Cerebellar nuclear complex (tissue), 1 donor: ENCODE measurements at regions not wholly inside any gene's neighbourhood (a gene's known extent, or its start where the extent isn't known, plus 50 kb on each side); places are given as distances from the start of the nearest gene placed in this dataset.

ENCODE experiments used
- DNase-seq, 2 experiments: peaks; one replicate each; lab custom pipeline; 2025; lab: John Stamatoyannopoulos, UW

- no peak for DNase-seq
Observed at GRCh38 chr12:91400271-91400670, 217.7 kb upstream of the DCN start.

GRCh38 chr12:91397866-91398532 is 215.4 kb upstream of the DCN start:
- DNase-seq, result no peak

- no peak for DNase-seq
Observed at GRCh38 chr12:91396293-91396692, 213.7 kb upstream of the DCN start.

DNA sequence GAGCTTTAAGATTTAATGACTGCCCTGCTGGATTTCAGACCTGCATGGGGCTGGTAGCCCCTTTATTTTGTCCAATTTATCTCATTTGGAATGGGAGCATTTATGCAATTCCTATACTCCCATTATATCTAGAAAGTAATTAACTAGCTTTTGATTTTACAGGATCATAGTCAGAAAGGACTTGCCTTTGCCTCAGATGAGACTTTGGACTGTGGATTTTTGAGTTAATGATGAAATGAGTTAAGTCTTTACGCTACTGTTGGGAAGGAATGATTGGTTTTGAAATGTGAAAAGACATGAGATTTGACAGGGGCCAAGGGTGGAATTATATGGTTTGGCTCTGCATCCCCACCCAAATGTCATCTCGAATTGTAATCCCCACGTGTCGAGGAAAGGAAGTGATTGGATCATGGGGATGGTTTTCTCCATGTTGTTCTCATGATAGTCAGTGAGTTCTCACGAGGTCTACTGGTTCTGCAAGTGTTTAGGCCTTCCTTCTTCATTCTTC is 213.1 kb upstream of the DCN start:
- DNase-seq, result no peak

DNA sequence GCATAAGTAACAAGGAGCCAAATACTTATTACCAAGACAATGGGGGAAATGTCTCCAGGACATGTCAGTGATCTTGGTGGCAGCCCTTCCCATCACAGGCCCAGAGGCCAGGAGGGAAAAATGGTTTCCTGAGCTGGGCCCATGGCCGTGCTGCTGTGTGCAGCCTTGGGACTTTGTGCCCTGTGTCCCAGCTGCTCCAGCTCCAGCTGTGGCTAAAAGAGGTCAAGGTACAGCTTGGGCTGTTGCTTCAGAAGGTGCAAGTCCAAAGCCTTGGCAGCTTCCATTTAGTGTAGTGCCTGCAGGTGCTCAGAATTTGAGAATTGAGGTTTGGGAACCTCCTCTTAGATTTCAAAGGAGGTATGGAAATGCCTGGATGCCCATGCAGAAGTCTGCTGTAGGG is 212.3 kb upstream of the DCN start:
- no peak for DNase-seq

GRCh38 chr12:91388573-91388972 is 206.0 kb upstream of the DCN start:
- no peak for DNase-seq

DNA sequence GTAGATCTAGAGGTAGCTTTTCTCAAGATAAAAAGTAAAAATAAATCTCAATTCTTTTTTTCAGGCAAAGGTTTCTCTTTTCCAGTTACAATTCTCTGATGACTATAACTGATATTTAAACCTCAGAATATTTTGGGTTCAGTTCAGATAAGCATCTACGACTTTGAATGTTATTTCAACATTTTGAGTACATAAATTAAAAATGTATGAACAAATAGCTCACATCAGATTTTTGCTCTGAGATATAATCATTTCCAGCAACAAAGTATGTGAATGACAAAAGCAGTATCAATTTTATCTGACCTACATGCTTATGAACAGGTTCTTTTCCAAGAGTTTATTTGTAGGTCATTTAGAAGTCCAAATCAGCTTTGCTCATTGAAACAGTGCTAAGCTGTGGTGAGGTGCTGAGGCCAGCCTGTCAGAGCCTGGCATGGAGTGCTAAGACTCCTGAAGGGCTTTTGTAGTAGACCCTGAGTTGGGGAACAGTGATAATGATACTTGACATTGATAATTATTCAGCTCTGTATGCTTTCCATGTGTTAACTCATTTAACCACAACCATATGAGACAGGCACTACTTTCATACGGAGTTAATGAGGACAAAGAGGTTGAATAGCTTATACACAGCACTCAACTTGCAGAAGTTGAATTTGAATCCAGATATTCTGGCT is 205.0 kb upstream of the DCN start:
- DNase-seq, result no peak

DNA sequence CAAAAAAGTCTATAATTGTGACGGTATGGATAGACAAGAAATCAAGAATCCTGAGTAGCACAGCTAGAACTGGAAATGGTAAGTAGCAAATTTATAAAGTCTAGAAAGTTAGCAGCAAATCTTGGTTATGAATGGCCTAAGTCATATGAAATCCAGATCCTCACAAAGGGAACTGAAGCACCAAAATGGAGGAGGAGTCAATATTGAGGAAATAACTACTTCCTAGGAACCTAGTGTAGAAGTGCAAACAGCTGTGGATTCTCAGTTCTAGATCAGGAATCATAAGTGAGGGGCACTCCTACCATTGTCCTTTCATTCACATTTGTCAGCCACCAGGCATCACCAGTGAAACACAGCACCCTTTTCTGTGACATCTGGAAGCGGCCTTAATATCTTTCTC is 202.2 kb upstream of the DCN start:
- DNase-seq, result no peak

DNA sequence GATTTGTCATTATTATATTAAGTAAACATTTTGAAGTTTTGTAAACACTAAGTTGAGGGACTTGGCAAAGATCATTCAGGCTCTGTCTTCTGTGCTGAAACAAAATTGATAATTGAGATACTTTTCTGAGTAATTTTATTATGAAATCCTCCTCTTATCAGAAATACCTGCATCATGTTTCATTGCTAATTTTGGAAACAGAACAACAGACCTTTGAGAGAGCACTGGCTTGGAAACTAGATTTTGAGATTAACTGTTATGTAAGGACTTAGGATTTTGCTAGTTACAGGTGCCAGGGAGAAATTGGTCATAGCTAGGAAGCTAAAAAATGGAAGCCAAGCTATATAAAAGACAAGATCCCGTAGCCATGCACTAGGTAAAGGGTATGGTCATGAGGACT is 201.7 kb upstream of the DCN start:
- peak; percentile 59 to 83 for DNase-seq

DNA sequence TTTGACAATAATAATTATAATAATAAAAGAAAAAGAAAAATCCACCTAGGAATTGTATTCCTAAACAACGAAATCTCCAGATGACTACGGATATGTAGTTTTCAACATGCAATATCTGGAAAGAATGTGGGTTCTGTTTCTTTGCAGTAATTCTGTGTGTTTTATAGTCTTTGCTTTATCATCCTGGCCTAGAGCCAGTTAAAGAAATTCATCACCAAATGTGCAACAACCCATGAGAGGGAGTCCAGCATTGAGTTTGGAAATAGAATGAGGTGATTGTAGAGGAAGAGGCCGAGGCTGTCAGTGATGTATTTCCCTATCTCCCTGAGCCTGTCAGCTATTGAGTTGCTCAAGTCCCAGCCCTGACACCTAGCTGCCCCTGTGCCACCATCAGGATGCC is 200.5 kb upstream of the DCN start:
- no peak for DNase-seq

- DNase-seq, result peak; percentile 22 to 75
Observed at GRCh38 chr12:91382081-91382543, 199.5 kb upstream of the DCN start.

DNA sequence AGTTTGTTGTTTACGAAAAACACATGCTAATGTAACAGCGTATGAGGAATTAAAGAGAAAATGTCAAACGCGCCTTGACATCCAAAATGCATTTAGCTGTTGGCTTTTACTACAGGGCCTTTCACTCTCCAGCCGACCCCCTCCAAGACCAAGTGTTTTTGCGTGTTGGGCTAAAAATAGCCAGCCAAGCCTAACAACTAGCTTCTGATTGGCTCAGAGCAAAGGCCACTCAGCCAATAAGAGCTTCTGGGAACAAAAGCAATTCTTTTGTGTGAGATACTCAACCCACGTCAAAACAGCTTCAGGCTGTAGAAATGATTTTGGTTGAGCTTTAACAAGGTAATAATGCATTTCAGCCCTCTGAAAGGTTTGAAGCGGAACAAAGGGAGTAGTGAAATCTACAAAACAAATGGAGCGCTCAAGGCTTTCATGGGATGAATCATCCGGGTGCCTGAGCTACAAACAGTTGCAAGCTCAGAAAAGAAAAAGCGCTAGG is 198.7 kb upstream of the DCN start:
- peak; percentile 85 to 92 for DNase-seq

DNA sequence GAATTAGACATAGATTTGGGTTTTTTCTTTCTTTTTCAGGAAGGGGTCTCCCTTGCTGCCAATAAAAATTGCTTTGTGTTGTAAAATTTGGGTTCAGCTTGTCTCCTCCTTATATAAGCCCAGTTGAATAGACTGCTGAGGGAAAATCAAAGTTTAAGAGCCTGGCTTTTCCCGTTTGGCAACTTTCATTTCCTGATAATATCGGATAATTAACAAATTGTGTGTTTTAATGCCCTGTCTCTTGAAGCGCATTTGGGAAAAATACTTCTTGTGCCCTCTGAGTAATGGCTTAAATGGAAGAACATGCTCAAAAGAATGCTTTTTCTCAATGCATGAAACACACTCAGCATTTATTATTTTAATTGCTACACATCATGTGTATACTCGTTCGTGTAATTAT is 198.0 kb upstream of the DCN start:
- no peak for DNase-seq

- no peak for DNase-seq
Observed at GRCh38 chr12:91379051-91379775, 196.6 kb upstream of the DCN start.

GRCh38 chr12:91377436-91377835 is 194.8 kb upstream of the DCN start:
- no peak for DNase-seq

GRCh38 chr12:91373086-91373485 is 190.5 kb upstream of the DCN start:
- DNase-seq, result no peak

DNA sequence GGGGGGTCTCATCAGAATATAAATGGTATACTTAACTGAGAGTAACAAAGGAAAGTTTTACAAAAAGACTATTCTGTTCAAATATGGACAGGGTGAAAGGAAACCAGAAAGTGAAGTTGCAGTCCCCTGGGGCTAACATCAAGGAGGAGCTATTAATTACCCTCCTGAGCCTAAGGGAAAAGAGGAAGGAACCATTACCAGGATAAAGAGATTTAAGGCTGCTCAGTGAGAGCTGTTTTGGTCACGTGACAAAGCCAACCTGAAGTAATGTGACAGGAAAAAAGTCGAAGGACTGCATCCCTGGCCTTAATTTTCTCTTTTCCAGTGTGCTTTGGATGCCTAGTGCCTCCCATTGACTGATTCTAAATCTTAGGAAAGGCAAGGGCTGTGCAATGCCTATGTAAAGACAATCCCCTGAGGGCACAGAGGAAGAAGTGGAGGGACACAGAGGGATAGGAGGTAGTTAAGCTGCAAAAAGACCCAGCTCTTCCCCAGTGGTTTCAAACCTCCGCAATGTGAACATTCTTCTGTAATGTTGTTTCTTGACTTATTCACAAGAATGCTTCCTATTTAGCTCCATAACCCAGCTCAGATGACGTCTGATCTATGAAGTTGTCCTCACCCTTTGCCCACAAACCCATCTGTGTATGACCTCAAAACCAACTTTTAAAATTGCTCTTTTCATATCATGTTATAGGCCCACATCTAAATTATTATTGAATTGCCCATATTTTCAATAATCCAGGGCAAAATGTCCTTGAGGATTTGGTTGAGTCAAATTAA is 187.7 kb upstream of the DCN start:
- no peak for DNase-seq

- no peak for DNase-seq
Observed at GRCh38 chr12:91368613-91369012, 186.0 kb upstream of the DCN start.

GRCh38 chr12:91367234-91367849 is 184.7 kb upstream of the DCN start:
- DNase-seq, result no peak

GRCh38 chr12:91364471-91365184 is 182.0 kb upstream of the DCN start:
- DNase-seq, result no peak

DNA sequence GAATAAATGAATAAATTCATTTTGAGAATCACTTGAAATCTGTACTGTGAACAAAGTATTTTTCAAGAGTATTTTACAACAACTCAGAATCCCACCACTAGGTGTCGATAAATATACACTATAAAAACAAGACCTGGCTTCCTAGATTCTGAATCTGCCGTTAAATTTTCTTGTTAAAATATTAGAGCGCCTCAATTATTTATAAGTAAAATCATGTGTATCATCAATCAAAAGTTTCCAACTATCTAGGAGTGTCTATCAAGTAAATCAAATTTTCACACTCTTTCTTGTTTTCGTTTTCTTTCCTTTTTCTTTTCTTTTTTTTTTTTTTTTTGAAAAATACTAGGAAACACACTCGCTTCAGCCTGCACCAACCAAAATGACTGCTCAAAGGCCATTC is 179.2 kb upstream of the DCN start:
- peak in 1 of 2 experiments; percentile 52 for DNase-seq
